ENCODE measurements at regions not wholly inside any gene's neighbourhood (a gene's known extent, or its start where the extent isn't known, plus 50 kb on each side); places are given as distances from the start of the nearest gene placed in this dataset.

DNA sequence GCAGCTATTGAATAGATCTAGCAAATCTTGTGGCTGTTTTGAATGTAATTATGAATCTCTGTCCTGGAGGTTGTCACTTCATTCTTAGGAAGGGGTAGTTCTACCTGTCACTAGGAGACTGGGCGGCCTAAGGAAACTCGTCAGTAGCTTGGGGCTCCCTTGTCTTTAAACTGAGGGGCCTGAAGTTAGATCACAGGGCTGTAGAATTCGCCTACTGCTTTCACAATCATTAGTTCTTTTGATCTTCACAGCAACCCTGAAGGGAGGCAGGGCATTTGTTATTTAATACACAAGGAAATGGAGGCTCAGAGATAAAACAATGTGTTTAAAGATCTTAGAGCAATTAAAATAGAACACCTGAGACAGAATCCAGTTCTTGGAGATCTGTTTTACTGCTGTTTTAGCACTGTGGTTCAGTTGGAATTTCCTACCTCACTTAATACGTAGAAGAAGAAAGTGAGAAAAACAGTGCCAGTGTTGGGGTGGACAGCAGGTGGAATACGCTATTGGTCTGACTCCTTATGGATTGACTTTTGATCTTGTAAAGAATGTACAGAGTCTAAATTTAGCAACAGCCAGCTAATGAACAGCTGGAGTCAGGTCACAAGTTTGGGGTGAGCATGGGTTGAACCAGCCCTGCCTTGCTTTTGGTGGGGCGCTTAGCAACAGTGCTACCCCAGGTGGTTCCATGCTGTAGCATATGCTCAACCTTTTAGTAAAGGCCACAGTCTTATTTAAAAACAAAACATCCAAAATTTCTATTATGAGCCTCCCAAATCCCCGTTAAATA lies 71.4 kb upstream of the BHLHE40 start:
- TF ChIP-seq, protein P1, sequence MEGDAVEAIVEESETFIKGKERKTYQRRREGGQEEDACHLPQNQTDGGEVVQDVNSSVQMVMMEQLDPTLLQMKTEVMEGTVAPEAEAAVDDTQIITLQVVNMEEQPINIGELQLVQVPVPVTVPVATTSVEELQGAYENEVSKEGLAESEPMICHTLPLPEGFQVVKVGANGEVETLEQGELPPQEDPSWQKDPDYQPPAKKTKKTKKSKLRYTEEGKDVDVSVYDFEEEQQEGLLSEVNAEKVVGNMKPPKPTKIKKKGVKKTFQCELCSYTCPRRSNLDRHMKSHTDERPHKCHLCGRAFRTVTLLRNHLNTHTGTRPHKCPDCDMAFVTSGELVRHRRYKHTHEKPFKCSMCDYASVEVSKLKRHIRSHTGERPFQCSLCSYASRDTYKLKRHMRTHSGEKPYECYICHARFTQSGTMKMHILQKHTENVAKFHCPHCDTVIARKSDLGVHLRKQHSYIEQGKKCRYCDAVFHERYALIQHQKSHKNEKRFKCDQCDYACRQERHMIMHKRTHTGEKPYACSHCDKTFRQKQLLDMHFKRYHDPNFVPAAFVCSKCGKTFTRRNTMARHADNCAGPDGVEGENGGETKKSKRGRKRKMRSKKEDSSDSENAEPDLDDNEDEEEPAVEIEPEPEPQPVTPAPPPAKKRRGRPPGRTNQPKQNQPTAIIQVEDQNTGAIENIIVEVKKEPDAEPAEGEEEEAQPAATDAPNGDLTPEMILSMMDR (conservative IDR thresholded peaks at IDR 0.05; ENCODE audit: low read depth, low read length), result no peak
- TF ChIP-seq EZH2phosphoT487 (IDR thresholded peaks at IDR 0.05; ENCODE audit: borderline replicate concordance, low read length) (no peak), EZH2 (IDR thresholded peaks at IDR 0.05; ENCODE audit: low read length, unreplicated experiment) (no peak)
